ENCODE measurements at regions not wholly inside any gene's neighbourhood (a gene's known extent, or its start where the extent isn't known, plus 50 kb on each side); places are given as distances from the start of the nearest gene placed in this dataset.

DNA sequence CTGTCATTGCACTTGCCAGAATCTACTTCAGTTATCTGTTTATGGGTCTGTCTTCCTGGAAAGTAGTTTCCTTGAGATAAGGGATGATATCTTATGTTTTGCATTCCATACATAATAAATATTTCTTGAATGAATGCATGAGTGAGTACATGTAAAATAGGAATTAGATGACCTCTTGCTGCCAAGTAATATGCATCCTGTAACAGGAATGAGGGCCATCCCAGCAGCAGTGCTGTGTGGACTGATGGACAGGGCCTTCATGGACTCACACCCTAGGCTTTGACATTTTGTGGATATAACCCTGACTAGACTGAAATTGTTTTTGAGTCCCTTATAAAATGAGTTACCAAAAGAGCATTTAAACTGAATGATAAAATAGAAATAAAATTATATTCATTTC lies 77.2 kb upstream of the NEIL3 start:
- Histone ChIP-seq H3K27me3 (ENCODE audit: control insufficient read depth in 1 of 2, insufficient read depth in 2 of 2, low read length in 2 of 2) (no peaks in the 10 kb centered on the region), H3K27ac (ENCODE audit: extremely low read length, insufficient read depth, low read length) (no peak overlapping the region), H2AFZ (ENCODE audit: low read length) (no peak overlapping the region), H3K4me1 (ENCODE audit: insufficient read depth, low read length) (no peaks in the 10 kb centered on the region), H3K9ac (ENCODE audit: insufficient read depth, low read depth, low read length) (no peak overlapping the region), H3K79me2 (ENCODE audit: insufficient read depth, low read length) (no peaks in the 10 kb centered on the region), H3K4me3 (replicated peaks in 1 of 3; ENCODE audit: insufficient read depth in 1 of 3, low read depth in 2 of 3, low read length in 3 of 3) (no peak overlapping the region), H3K4me2 (ENCODE audit: low read depth, low read length) (no peak overlapping the region), H3K9me3 (ENCODE audit: low read length) (no peaks in the 10 kb centered on the region), H3K36me3 (replicated peaks in 1 of 2; ENCODE audit: control insufficient read depth in 1 of 2, insufficient read depth in 2 of 2, low read length in 2 of 2) (no peaks in the 10 kb centered on the region), H4K20me1 (ENCODE audit: insufficient read depth, low read length) (no peaks in the 10 kb centered on the region)
- TF ChIP-seq HOXA9 (CRISPR knock-in tag; IDR thresholded peaks at IDR 0.05; ENCODE audit: borderline replicate concordance), result no peak
- TF ChIP-seq IKZF4 (CRISPR knock-in tag; IDR thresholded peaks at IDR 0.05; ENCODE audit: borderline replicate concordance, low read depth, not compliant biosample characterization), result no peak
- TF ChIP-seq RBM39 (IDR thresholded peaks at IDR 0.05; ENCODE audit: low read depth, low read length, poor library complexity, severe bottlenecking), result no peak
- no peak for TF ChIP-seq KIAA2018 (CRISPR knock-in tag; IDR thresholded peaks at IDR 0.05; ENCODE audit: borderline replicate concordance)
- in situ Hi-C loops (cut with HindIII; ENCODE audit: extremely low pct_ligation_motif_present, low pct_unique_long_range_greater_than_20kb), result no loop called here
- ATAC-seq (no peak), DNase-seq (ENCODE audit: low spot score) (no peak), FAIRE-seq (no peak)
- intact Hi-C loops (cut with micrococcal nuclease; ENCODE audit: unreplicated experiment), result no loop called here
- ChIA-PET CTCF (ENCODE audit: low intra/inter-chr PET ratio, low total read pairs) (no interaction called here), POLR2A (no interaction called here)
- BruUV-seq (replicated peaks), result no TSS peak
